GM06990 (cell line): ENCODE measurements at regions not wholly inside any gene's neighbourhood (a gene's known extent, or its start where the extent isn't known, plus 50 kb on each side); places are given as distances from the start of the nearest gene placed in this dataset.

Experiments
- DNase-seq: peaks from one replicate; pipeline ENCODE4 v3.0.0-alpha.2; 2011; ENCODE audit not compliant: insufficient read length; ENCODE audit errors: extremely low read depth
- H3K27me3 ChIP-seq: replicated peaks from 2 replicates; pipeline ENCODE4 v1.6.0; 2011; ENCODE audit warnings: low read length; ENCODE audit not compliant: control insufficient read depth, insufficient read depth
- H3K36me3 ChIP-seq: 2 replicates; pipeline ENCODE4 v1.5.1; 2011; ENCODE audit warnings: low read length; ENCODE audit not compliant: control insufficient read depth, insufficient read depth
- H3K4me3 ChIP-seq: replicated peaks from 2 replicates; pipeline ENCODE4 v1.5.1; 2011; ENCODE audit warnings: low read depth, mild to moderate bottlenecking, control low read depth, low read length
- CTCF ChIP-seq: IDR thresholded peaks from 2 replicates; pipeline ENCODE4 v1.5.1; 2011; ENCODE audit warnings: low read length, control low read depth, mild to moderate bottlenecking, inconsistent platforms; ENCODE audit not compliant: insufficient read depth, poor library complexity, severe bottlenecking

- DNase-seq: no peak
- no peaks in the 10 kb centered on the region; the same call in none of the 2 replicates for H3K27me3 ChIP-seq
- no peak for TF ChIP-seq CTCF
- no peak overlapping the region for H3K4me3 ChIP-seq
- H3K36me3 ChIP-seq: no peaks in the 10 kb centered on the region
These were observed 62.9 kb upstream of the KCNG1 start for GRCh38 chr20:51085769-51086168.

- Histone ChIP-seq H3K27me3 (no peaks in the 10 kb centered on the region; the same call in none of the 2 replicates), H3K4me3 (no peak overlapping the region), H3K36me3 (no peaks in the 10 kb centered on the region)
- no peak for TF ChIP-seq CTCF
- DNase-seq: no peak
These were observed 61.9 kb upstream of the KCNG1 start for GRCh38 chr20:51084593-51085377.

GRCh38 chr20:51083447-51083846 lies 60.5 kb upstream of the KCNG1 start:
- TF ChIP-seq CTCF: no peak
- Histone ChIP-seq H3K4me3 (no peak overlapping the region), H3K27me3 (no peaks in the 10 kb centered on the region; the same call in none of the 2 replicates), H3K36me3 (no peaks in the 10 kb centered on the region)
- no peak for DNase-seq

GRCh38 chr20:51082988-51083387 lies 60.1 kb upstream of the KCNG1 start:
- H3K27me3 ChIP-seq: no peaks in the 10 kb centered on the region; the same call in none of the 2 replicates
- no peak for DNase-seq
- no peaks in the 10 kb centered on the region for H3K36me3 ChIP-seq
- no peak for TF ChIP-seq CTCF
- H3K4me3 ChIP-seq: no peak overlapping the region

GRCh38 chr20:51080516-51080915 lies 57.6 kb upstream of the KCNG1 start:
- TF ChIP-seq CTCF: no peak
- DNase-seq: no peak
- no peak overlapping the region for H3K4me3 ChIP-seq
- no peaks in the 10 kb centered on the region; the same call in none of the 2 replicates for H3K27me3 ChIP-seq
- H3K36me3 ChIP-seq: no peaks in the 10 kb centered on the region
